IMR-90 (cell line): ENCODE measurements at regions not wholly inside any gene's neighbourhood (a gene's known extent, or its start where the extent isn't known, plus 50 kb on each side); places are given as distances from the start of the nearest gene placed in this dataset.

Experiments
- ATAC-seq: fragments of 200-7000 bp; cut with Tn5 transposase; 2 replicates; pipeline ENCODE4 v1.9.1; 2020; ENCODE audit warnings: low read depth, mild to moderate bottlenecking, moderate library complexity
- BruUV-seq: library from RNA; stranded (reverse); fragments of 400-500 nt; replicated peaks from 2 replicates; lab custom pipeline; 2021; lab: Mats Ljungman, UMichigan
- CTCF ChIA-PET: fragments of 300-600 bp; formaldehyde crosslinking; extraction: SDS; loops from one replicate; lab custom pipeline; 2021; ENCODE audit warnings: antibody characterized with exemption; lab: Yijun Ruan, JAX
- POLR2A ChIA-PET: fragments of 300-600 bp; sonication (Branson Sonifier 250); formaldehyde crosslinking; loops from one replicate; lab custom pipeline; 2022; ENCODE audit warnings: antibody characterized with exemption; ENCODE audit not compliant: unreplicated experiment; lab: Charles Lee
- DNase-seq: peaks from one replicate; pipeline ENCODE4 v3.0.0; 2013
- H2AFZ ChIP-seq: replicated peaks from 2 replicates; pipeline ENCODE3; 2013; ENCODE audit warnings: low read length, mild to moderate bottlenecking; ENCODE audit not compliant: poor library complexity
- H2AK5ac ChIP-seq: 2 replicates; pipeline ENCODE4 v1.6.1; 2013; ENCODE audit warnings: low read depth, low read length, inconsistent platforms
- H2AK9ac ChIP-seq: replicated peaks from 2 replicates; pipeline ENCODE3; 2013; ENCODE audit warnings: mild to moderate bottlenecking, low read depth, low read length, moderate library complexity; ENCODE audit not compliant: poor library complexity
- H2BK120ac ChIP-seq: 2 replicates; pipeline ENCODE4 v1.6.1; 2013; ENCODE audit warnings: low read depth, low read length, inconsistent platforms
- H2BK15ac ChIP-seq: 3 replicates; pipeline ENCODE4 v1.6.1; 2013; ENCODE audit warnings: low read depth, low read length, inconsistent platforms
- H2BK20ac ChIP-seq: 2 replicates; pipeline ENCODE4 v1.6.1; 2013; ENCODE audit warnings: low read depth, mild to moderate bottlenecking, inconsistent platforms, low read length, moderate library complexity
- H2BK5ac ChIP-seq: 2 replicates; pipeline ENCODE4 v1.6.1; 2013; ENCODE audit warnings: mild to moderate bottlenecking, low read depth, low read length, inconsistent platforms; ENCODE audit not compliant: poor library complexity, severe bottlenecking
- H3K14ac ChIP-seq: replicated peaks from 2 replicates; pipeline ENCODE4 v1.6.1; 2013; ENCODE audit warnings: low read depth, low read length, inconsistent platforms
- H3K18ac ChIP-seq: 2 replicates; pipeline ENCODE4 v1.6.1; 2013; ENCODE audit warnings: low read depth, low read length, control low read depth
- H3K23ac ChIP-seq: 2 replicates; pipeline ENCODE4 v1.6.1; 2013; ENCODE audit warnings: low read depth, low read length, inconsistent platforms
- H3K27ac ChIP-seq: 2 replicates; pipeline ENCODE4 v1.5.1; 2013; ENCODE audit warnings: mild to moderate bottlenecking, control low read depth, low read length; ENCODE audit not compliant: insufficient read depth
- H3K27me3 ChIP-seq: 2 replicates; pipeline ENCODE4 v1.6.1; 2013; ENCODE audit warnings: low read length; ENCODE audit not compliant: control insufficient read depth, insufficient read depth
- H3K36me3 ChIP-seq: 2 replicates; pipeline ENCODE4 v1.6.1; 2013; ENCODE audit warnings: low read length, mixed read lengths; ENCODE audit not compliant: control insufficient read depth, insufficient read depth
- H3K4ac ChIP-seq: 2 replicates; pipeline ENCODE4 v1.6.1; 2013; ENCODE audit warnings: low read depth, low read length, inconsistent platforms
- H3K4me1 ChIP-seq: 2 replicates; pipeline ENCODE4 v1.6.1; 2013; ENCODE audit warnings: low read length, mixed read lengths; ENCODE audit not compliant: control insufficient read depth, insufficient read depth
- H3K4me2 ChIP-seq: 2 replicates; pipeline ENCODE4 v1.6.1; 2013; ENCODE audit warnings: low read depth, mild to moderate bottlenecking, control low read depth, low read length, moderate library complexity
- H3K4me3 ChIP-seq: 2 replicates; pipeline ENCODE4 v1.5.1; 2013; ENCODE audit warnings: low read depth, mild to moderate bottlenecking, control low read depth, low read length, moderate library complexity; ENCODE audit not compliant: insufficient read depth
- H3K56ac ChIP-seq: 2 replicates; pipeline ENCODE4 v1.6.1; 2013; ENCODE audit warnings: low read length, inconsistent platforms; ENCODE audit not compliant: insufficient read depth; ENCODE audit errors: extremely low read depth
- H3K79me1 ChIP-seq, 2 experiments: 2 replicates each; pipeline ENCODE4 v1.6.1; 2013; ENCODE audit warnings: low read length in 2 of 2, inconsistent platforms in 1 of 2, low read depth in 1 of 2
- H3K9ac ChIP-seq: 2 replicates; pipeline ENCODE4 v1.6.1; 2013; ENCODE audit warnings: low read depth, low read length, control low read depth
- H3K9me1 ChIP-seq: 2 replicates; pipeline ENCODE4 v1.6.1; 2013; ENCODE audit warnings: low read length, inconsistent platforms; ENCODE audit not compliant: insufficient read depth
- H3K9me3 ChIP-seq: 2 replicates; pipeline ENCODE4 v1.6.1; 2013; ENCODE audit warnings: low read length; ENCODE audit not compliant: control insufficient read depth, insufficient read depth
- H4K20me1 ChIP-seq: 2 replicates; pipeline ENCODE4 v1.6.1; 2013; ENCODE audit warnings: low read length, inconsistent platforms; ENCODE audit not compliant: insufficient read depth
- H4K5ac ChIP-seq: 2 replicates; pipeline ENCODE4 v1.6.1; 2013; ENCODE audit warnings: mild to moderate bottlenecking, low read depth, low read length, control low read depth
- H4K8ac ChIP-seq, 2 experiments: 2 replicates each; pipeline ENCODE4 v1.6.1; 2013; ENCODE audit warnings: low read depth in 2 of 2, low read length in 2 of 2, control low read depth in 1 of 2, inconsistent platforms in 1 of 2
- H4K91ac ChIP-seq: 2 replicates; pipeline ENCODE4 v1.6.1; 2013; ENCODE audit warnings: low read depth, low read length, inconsistent platforms; ENCODE audit not compliant: insufficient read depth
- BHLHE40 ChIP-seq: fragments of 150-350 bp; IDR thresholded peaks from 2 replicates; pipeline ENCODE4 v1.6.1; 2016; ENCODE audit warnings: mild to moderate bottlenecking, low read depth, low read length
- WGBS, 2 experiments: methylation state at CpG; one replicate each; pipeline versions ENCODE4 v1.1.5 to v1.1.7; 2013; ENCODE audit warnings: missing lambda C conversion rate in 2 of 2; ENCODE audit not compliant: insufficient read length in 1 of 2; ENCODE audit errors: extremely low coverage in 2 of 2; 5-methylcytosine and 5-hydroxymethylcytosine counted together
- dilution Hi-C: fragments of 300-500 bp; cut with HindIII; formaldehyde crosslinking; loops from one replicate; pipeline ENCODE4 v1.14.3; 2018; ENCODE audit warnings: low sequenced_read_pairs; ENCODE audit not compliant: unreplicated experiment
- in situ Hi-C: fragments of 300-500 bp; cut with MboI; formaldehyde crosslinking; loops from 3 replicates; pipeline ENCODE4 v1.14.3; 2019; ENCODE audit warnings: low sequenced_read_pairs, inconsistent platforms, mixed read lengths
- intact Hi-C: fragments of 100-400 bp; cut with micrococcal nuclease; formaldehyde crosslinking; loops from 2 replicates; pipeline ENCODE4 v1.10.0; 2022

- TF ChIP-seq BHLHE40 = no peak
Observed at GRCh38 chr12:106001837-106002218, 136.9 kb downstream of the NUAK1 start.

More at GRCh38 chr12:106001837-106002218, 136.9 kb downstream of the NUAK1 start:
- H2BK120ac ChIP-seq = no peak overlapping the region
- no peak overlapping the region for H3K27ac ChIP-seq
- H2AK5ac ChIP-seq = no peak overlapping the region; the same call in 1 of the 2 replicates
- no peak overlapping the region for H2BK20ac ChIP-seq
- no peak overlapping the region for H4K5ac ChIP-seq
- no peak overlapping the region for H3K4me3 ChIP-seq
- no CpG with 5 or more reads among the region's 3 CpGs for WGBS, 2 experiments
- no peak overlapping the region for H3K14ac ChIP-seq
- H4K8ac ChIP-seq = no peak overlapping the region
- H3K4ac ChIP-seq = no peak overlapping the region
- H4K91ac ChIP-seq = no peak overlapping the region
- no peaks in the 10 kb centered on the region; the same call in 1 of the 2 replicates for H3K27me3 ChIP-seq
- no peaks in the 10 kb centered on the region for H3K79me1 ChIP-seq
- no peak overlapping the region for H2AK9ac ChIP-seq
- in situ Hi-C loops = no loop called here
- H4K20me1 ChIP-seq = no peaks in the 10 kb centered on the region
- H3K56ac ChIP-seq = no peak overlapping the region
- no peak overlapping the region for H2BK15ac ChIP-seq
- no peak overlapping the region for H3K18ac ChIP-seq
- no peak overlapping the region for H3K23ac ChIP-seq
- POLR2A ChIA-PET = no interaction called here
- intact Hi-C loops = no loop called here
- H3K4me1 ChIP-seq = no peaks in the 10 kb centered on the region
- no peak overlapping the region for H2BK5ac ChIP-seq
- H3K9me3 ChIP-seq = no peaks in the 10 kb centered on the region; the same call in 1 of the 2 replicates
- H3K4me2 ChIP-seq = no peak overlapping the region
- H2AFZ ChIP-seq = no peak overlapping the region
- H3K9me1 ChIP-seq = no peaks in the 10 kb centered on the region; the same call in 1 of the 2 replicates
- BruUV-seq = no TSS peak
- dilution Hi-C loops = no loop called here
- CTCF ChIA-PET = no interaction called here
- ATAC-seq (no peak), DNase-seq (no peak)
- no peaks in the 10 kb centered on the region for H3K36me3 ChIP-seq
- H3K9ac ChIP-seq = no peak overlapping the region
